RWPE1 (cell line): ENCODE measurements at regions not wholly inside any gene's neighbourhood (a gene's known extent, or its start where the extent isn't known, plus 50 kb on each side); places are given as distances from the start of the nearest gene placed in this dataset.

Experiments used
- CTCF ChIA-PET: fragments of 350-600 bp; sonication (Branson Sonifier 250); formaldehyde crosslinking; extraction: SDS; loops from one replicate; lab custom pipeline; 2021; lab: Yijun Ruan, JAX
- POLR2A ChIA-PET: fragments of 400-600 bp; formaldehyde crosslinking; extraction: SDS; loops from one replicate; lab custom pipeline; 2020; ENCODE audit warnings: antibody characterized with exemption; ENCODE audit not compliant: low non-redundant PET; lab: Yijun Ruan, JAX
- DNase-seq: peaks from one replicate; pipeline ENCODE4 v3.0.0; 2012; ENCODE audit warnings: low spot score
- H3K27ac ChIP-seq: fragments of 450-650 bp; 2 replicates; pipeline ENCODE4 v1.5.1; 2017
- CTCF ChIP-seq: fragments of 450-650 bp; conservative IDR thresholded peaks from 2 replicates; pipeline ENCODE4 v1.5.1; 2017; ENCODE audit warnings: low read depth, mild to moderate bottlenecking

- H3K27ac ChIP-seq: no peak overlapping the region
- DNase-seq: no peak
- no peak for TF ChIP-seq CTCF
- POLR2A ChIA-PET: no interaction called here
- CTCF ChIA-PET: interaction anchor here (0.6 kb wide), 1 partner anchor 197 kb away, joined by 4 read pairs; no protein-coding TSS in a partner anchor
These were observed 972.8 kb downstream of the HACE1 start for GRCh38 chr6:103886951-103887350.

- no peak for DNase-seq
- ChIA-PET CTCF (no interaction called here), POLR2A (no interaction called here)
- TF ChIP-seq CTCF: no peak
- no peak overlapping the region for H3K27ac ChIP-seq
These were observed 974.3 kb downstream of the HACE1 start for GRCh38 chr6:103885446-103885845.

GRCh38 chr6:103879800-103880199 lies 979.9 kb downstream of the HACE1 start:
- no peak for DNase-seq
- CTCF ChIA-PET: no interaction called here
- no peak for TF ChIP-seq CTCF
- POLR2A ChIA-PET: no interaction called here
- H3K27ac ChIP-seq: no peak overlapping the region

GRCh38 chr6:103875221-103875620 lies 984.5 kb downstream of the HACE1 start:
- CTCF ChIA-PET: no interaction called here
- H3K27ac ChIP-seq: no peak overlapping the region
- no peak for DNase-seq
- POLR2A ChIA-PET: no interaction called here
- no peak for TF ChIP-seq CTCF

- ChIA-PET CTCF (no interaction called here), POLR2A (no interaction called here)
- no peak overlapping the region for H3K27ac ChIP-seq
- no peak for DNase-seq
- no peak for TF ChIP-seq CTCF
These were observed 985.1 kb downstream of the HACE1 start for GRCh38 chr6:103874575-103874974.

- H3K27ac ChIP-seq: no peak overlapping the region
- TF ChIP-seq CTCF: no peak
- DNase-seq: no peak
- ChIA-PET POLR2A (no interaction called here), CTCF (no interaction called here)
These were observed 987.0 kb downstream of the HACE1 start for GRCh38 chr6:103872678-103873077.

GRCh38 chr6:103872233-103872632 lies 987.5 kb downstream of the HACE1 start:
- H3K27ac ChIP-seq: no peak overlapping the region
- POLR2A ChIA-PET: no interaction called here
- CTCF ChIA-PET: no interaction called here
- no peak for DNase-seq
- no peak for TF ChIP-seq CTCF
